ENCODE measurements at regions not wholly inside any gene's neighbourhood (a gene's known extent, or its start where the extent isn't known, plus 50 kb on each side); places are given as distances from the start of the nearest gene placed in this dataset.

DNA sequence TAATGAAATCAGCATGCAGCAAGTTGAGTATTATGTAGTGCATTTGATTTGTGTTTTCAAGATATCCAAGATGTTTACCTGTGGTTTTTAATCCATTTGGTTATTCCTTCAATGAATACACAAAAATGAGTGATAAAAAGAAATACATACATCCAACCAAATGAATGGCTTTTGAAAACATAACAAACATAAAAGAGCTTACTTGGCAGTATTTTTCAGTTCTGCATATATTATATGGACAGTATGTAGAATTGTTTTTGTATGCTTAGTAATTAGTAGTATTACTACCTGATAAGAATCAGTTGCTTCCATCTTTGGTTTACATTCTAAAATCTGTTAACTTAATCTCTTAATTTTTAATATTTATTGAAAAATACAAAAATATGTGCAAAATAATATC is 908.9 kb upstream of the AGA start:
- Mint-ChIP-seq H3K9me3 (ENCODE audit: unreplicated experiment) (peaks cover 4% of the 10 kb centered on the region), H3K36me3 (ENCODE audit: unreplicated experiment) (no peaks in the 10 kb centered on the region), H3K27me3 (ENCODE audit: unreplicated experiment) (no peaks in the 10 kb centered on the region), H3K27ac (ENCODE audit: unreplicated experiment) (no peak overlapping the region), H3K4me1 (ENCODE audit: unreplicated experiment) (no peaks in the 10 kb centered on the region), H3K4me3 (ENCODE audit: unreplicated experiment) (no peak overlapping the region)
- no peak for DNase-seq (ENCODE audit: extremely low spot score, unreplicated experiment)
- TF ChIP-seq, protein P1, sequence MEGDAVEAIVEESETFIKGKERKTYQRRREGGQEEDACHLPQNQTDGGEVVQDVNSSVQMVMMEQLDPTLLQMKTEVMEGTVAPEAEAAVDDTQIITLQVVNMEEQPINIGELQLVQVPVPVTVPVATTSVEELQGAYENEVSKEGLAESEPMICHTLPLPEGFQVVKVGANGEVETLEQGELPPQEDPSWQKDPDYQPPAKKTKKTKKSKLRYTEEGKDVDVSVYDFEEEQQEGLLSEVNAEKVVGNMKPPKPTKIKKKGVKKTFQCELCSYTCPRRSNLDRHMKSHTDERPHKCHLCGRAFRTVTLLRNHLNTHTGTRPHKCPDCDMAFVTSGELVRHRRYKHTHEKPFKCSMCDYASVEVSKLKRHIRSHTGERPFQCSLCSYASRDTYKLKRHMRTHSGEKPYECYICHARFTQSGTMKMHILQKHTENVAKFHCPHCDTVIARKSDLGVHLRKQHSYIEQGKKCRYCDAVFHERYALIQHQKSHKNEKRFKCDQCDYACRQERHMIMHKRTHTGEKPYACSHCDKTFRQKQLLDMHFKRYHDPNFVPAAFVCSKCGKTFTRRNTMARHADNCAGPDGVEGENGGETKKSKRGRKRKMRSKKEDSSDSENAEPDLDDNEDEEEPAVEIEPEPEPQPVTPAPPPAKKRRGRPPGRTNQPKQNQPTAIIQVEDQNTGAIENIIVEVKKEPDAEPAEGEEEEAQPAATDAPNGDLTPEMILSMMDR (IDR thresholded peaks at IDR 0.05) = no peak

DNA sequence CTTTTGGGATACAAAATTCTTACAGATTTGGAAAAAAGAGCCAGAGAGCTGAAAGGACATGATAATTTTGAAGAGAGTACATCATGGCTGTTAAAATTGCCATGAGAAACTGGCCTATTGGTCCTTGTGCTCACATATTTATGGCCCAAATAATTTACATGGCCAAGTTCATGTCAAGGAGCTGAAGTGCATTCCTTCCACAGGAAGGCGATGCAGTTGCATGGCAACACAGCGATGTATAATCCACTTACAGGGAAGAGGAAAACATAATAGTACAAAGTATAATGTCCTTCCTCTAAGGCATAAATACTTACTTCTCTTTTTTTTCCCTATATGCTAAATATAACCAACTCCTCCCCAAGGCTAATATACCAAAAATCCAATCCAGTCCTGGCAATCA is 914.5 kb upstream of the AGA start:
- Mint-ChIP-seq H3K4me1 (ENCODE audit: unreplicated experiment) (no peaks in the 10 kb centered on the region), H3K9me3 (ENCODE audit: unreplicated experiment) (peaks cover 8% of the 10 kb centered on the region), H3K4me3 (ENCODE audit: unreplicated experiment) (no peak overlapping the region), H3K27ac (ENCODE audit: unreplicated experiment) (no peak overlapping the region), H3K27me3 (ENCODE audit: unreplicated experiment) (no peaks in the 10 kb centered on the region), H3K36me3 (ENCODE audit: unreplicated experiment) (no peaks in the 10 kb centered on the region)
- TF ChIP-seq, protein P1 (IDR thresholded peaks at IDR 0.05) = no peak
- DNase-seq (ENCODE audit: extremely low spot score, unreplicated experiment) = no peak

DNA sequence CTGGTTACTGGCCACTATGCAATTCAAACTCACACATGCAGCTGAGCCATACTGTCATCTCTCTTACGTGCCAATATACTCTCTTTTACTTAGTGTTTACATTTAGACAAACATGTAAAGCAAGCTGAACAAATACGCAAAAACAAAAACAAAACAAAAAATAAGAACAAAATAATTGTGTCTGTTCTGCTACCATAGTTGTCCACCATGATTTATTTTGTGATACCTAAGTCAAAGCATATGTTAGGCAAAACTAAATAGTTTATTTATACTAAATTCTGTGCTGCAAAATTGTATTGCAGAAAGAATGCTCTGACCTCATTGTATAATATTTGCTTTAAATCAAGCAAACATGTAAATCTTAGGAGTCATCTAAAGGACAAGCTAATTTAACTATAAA is 943.2 kb upstream of the AGA start:
- Mint-ChIP-seq H3K4me1 (ENCODE audit: unreplicated experiment) (no peaks in the 10 kb centered on the region), H3K4me3 (ENCODE audit: unreplicated experiment) (no peak overlapping the region), H3K27ac (ENCODE audit: unreplicated experiment) (no peak overlapping the region), H3K36me3 (ENCODE audit: unreplicated experiment) (no peaks in the 10 kb centered on the region), H3K9me3 (ENCODE audit: unreplicated experiment) (peaks cover 17% of the 10 kb centered on the region), H3K27me3 (ENCODE audit: unreplicated experiment) (no peaks in the 10 kb centered on the region)
- TF ChIP-seq, protein P1 (IDR thresholded peaks at IDR 0.05) = no peak
- DNase-seq (ENCODE audit: extremely low spot score, unreplicated experiment) = no peak

DNA sequence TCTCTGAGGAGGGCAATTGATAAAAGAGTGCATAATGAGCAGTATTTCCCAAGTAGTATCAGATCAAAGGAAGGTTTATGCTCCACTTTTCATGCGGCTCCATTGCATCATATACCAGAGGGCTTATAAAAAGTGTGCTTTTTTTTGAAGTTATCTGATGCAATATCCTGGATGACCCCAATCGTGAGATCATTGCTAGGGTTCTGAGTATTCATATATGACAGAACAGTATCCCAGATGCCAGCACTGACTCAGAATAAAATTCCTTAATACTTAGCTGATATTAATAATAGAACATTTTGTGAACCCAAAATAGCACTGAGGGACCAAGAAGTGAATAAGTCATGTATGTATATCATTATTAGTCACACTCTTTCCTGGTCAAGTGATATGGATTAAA is 945.5 kb upstream of the AGA start:
- no peak overlapping the region for H3K27ac Mint-ChIP-seq (ENCODE audit: unreplicated experiment)
- TF ChIP-seq, protein P1 (IDR thresholded peaks at IDR 0.05) = no peak
- H3K4me3 Mint-ChIP-seq (ENCODE audit: unreplicated experiment) = no peak overlapping the region
- H3K9me3 Mint-ChIP-seq (ENCODE audit: unreplicated experiment) = peaks cover 17% of the 10 kb centered on the region
- H3K27me3 Mint-ChIP-seq (ENCODE audit: unreplicated experiment) = no peaks in the 10 kb centered on the region
- no peaks in the 10 kb centered on the region for H3K4me1 Mint-ChIP-seq (ENCODE audit: unreplicated experiment)
- no peaks in the 10 kb centered on the region for H3K36me3 Mint-ChIP-seq (ENCODE audit: unreplicated experiment)
- DNase-seq (ENCODE audit: extremely low spot score, unreplicated experiment) = no peak

DNA sequence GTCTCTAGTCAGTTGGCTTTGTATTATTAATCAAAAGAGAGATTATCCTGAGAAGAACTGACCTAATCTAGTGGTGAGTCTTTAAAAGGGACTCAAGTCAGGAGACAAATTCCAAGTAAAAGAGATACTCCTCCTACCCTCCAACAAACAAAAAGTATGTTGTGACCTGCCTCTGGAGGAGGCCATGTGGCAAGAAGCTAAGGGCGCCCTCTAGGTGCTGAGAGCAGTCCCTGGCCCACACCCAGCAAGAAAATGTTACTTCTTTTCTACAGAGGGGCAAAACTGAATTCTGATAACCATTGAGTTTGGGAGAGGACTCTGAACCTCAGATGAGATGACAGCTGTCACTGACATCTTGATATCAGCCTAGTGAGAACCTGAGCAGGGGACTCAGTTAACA is 953.6 kb upstream of the AGA start:
- H3K4me1 Mint-ChIP-seq (ENCODE audit: unreplicated experiment) = no peaks in the 10 kb centered on the region
- TF ChIP-seq, protein P1 (IDR thresholded peaks at IDR 0.05) = no peak
- DNase-seq (ENCODE audit: extremely low spot score, unreplicated experiment) = no peak
- no peak overlapping the region for H3K27ac Mint-ChIP-seq (ENCODE audit: unreplicated experiment)
- no peaks in the 10 kb centered on the region for H3K27me3 Mint-ChIP-seq (ENCODE audit: unreplicated experiment)
- H3K36me3 Mint-ChIP-seq (ENCODE audit: unreplicated experiment) = no peaks in the 10 kb centered on the region
- H3K9me3 Mint-ChIP-seq (ENCODE audit: unreplicated experiment) = peaks cover 12% of the 10 kb centered on the region
- H3K4me3 Mint-ChIP-seq (ENCODE audit: unreplicated experiment) = no peak overlapping the region

Measured in osteocyte (in vitro differentiated cells).